Activated gamma-delta T cell treated with anti-CD3 and anti-CD28 coated beads, Interleukin-2, amount 50 U/mL, for 16 hours (primary cell): ENCODE measurements at regions not wholly inside any gene's neighbourhood (a gene's known extent, or its start where the extent isn't known, plus 50 kb on each side); places are given as distances from the start of the nearest gene placed in this dataset.

Source experiments
- DNase-seq: peaks from one replicate; pipeline ENCODE4 v3.0.0-alpha.2; 2020; ENCODE audit warnings: low read depth

- no peak for DNase-seq
Measured at GRCh38 chr10:84789026-84789425, 460.6 kb downstream of the CCSER2 start.

GRCh38 chr10:84798312-84798711, 469.9 kb downstream of the CCSER2 start:
- DNase-seq = no peak

- no peak for DNase-seq
Measured at GRCh38 chr10:84801156-84801555, 472.8 kb downstream of the CCSER2 start.

- no peak for DNase-seq
Measured at GRCh38 chr10:84801916-84802315, 473.5 kb downstream of the CCSER2 start.

GRCh38 chr10:84805149-84805548, 476.8 kb downstream of the CCSER2 start:
- no peak for DNase-seq

GRCh38 chr10:84811113-84811512, 482.7 kb downstream of the CCSER2 start:
- DNase-seq = no peak

- no peak for DNase-seq
Measured at GRCh38 chr10:84818961-84819360, 490.6 kb downstream of the CCSER2 start.

- no peak for DNase-seq
Measured at GRCh38 chr10:84820120-84820519, 491.7 kb downstream of the CCSER2 start.

- no peak for DNase-seq
Measured at GRCh38 chr10:84820596-84820995, 492.2 kb downstream of the CCSER2 start.

GRCh38 chr10:84822931-84823630, 494.7 kb downstream of the CCSER2 start:
- DNase-seq = no peak

GRCh38 chr10:84824525-84824924, 496.1 kb downstream of the CCSER2 start:
- no peak for DNase-seq

- no peak for DNase-seq
Measured at GRCh38 chr10:84825330-84825729, 496.9 kb downstream of the CCSER2 start.

- no peak for DNase-seq
Measured at GRCh38 chr10:84826704-84827103, 498.3 kb downstream of the CCSER2 start.

GRCh38 chr10:84829131-84829530, 500.7 kb downstream of the CCSER2 start:
- DNase-seq = no peak

GRCh38 chr10:84837041-84837812, 508.8 kb downstream of the CCSER2 start:
- no peak for DNase-seq

- no peak for DNase-seq
Measured at GRCh38 chr10:84837877-84838276, 509.5 kb downstream of the CCSER2 start.

- DNase-seq = no peak
Measured at GRCh38 chr10:84838851-84839250, 510.5 kb downstream of the CCSER2 start.

- no peak for DNase-seq
Measured at GRCh38 chr10:84842593-84842992, 514.2 kb downstream of the CCSER2 start.

GRCh38 chr10:84844461-84844860, 516.1 kb downstream of the CCSER2 start:
- no peak for DNase-seq

- no peak for DNase-seq
Measured at GRCh38 chr10:84845628-84846261, 517.4 kb downstream of the CCSER2 start.

GRCh38 chr10:84846658-84847316, 518.4 kb downstream of the CCSER2 start:
- DNase-seq = no peak

GRCh38 chr10:84848967-84849366, 520.6 kb downstream of the CCSER2 start:
- DNase-seq = no peak

- no peak for DNase-seq
Measured at GRCh38 chr10:84850826-84851225, 522.4 kb downstream of the CCSER2 start.
